ENCODE measurements at regions not wholly inside any gene's neighbourhood (a gene's known extent, or its start where the extent isn't known, plus 50 kb on each side); places are given as distances from the start of the nearest gene placed in this dataset.

DNA sequence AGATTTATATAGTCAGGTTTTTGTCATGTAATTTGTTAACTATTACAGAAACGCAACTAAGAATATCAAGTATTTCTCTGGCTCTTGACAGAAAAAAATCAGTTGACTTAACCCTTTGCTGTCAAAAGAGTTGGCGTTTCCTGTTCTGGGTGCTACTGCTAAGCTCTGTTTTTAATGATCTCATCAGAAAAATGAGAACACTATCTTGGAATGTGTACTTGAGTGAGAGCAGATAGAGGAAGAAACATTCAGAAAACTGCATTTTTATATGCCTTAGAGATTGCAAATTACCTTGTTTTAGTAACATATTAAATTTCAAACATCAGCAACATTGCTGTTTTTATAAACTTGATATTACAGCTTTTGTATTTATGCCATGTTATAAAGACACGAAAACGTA is 297.9 kb downstream of the RDH14 start:
- DNase-seq = no peak
- H3K4me3 ChIP-seq = no peak overlapping the region

DNA sequence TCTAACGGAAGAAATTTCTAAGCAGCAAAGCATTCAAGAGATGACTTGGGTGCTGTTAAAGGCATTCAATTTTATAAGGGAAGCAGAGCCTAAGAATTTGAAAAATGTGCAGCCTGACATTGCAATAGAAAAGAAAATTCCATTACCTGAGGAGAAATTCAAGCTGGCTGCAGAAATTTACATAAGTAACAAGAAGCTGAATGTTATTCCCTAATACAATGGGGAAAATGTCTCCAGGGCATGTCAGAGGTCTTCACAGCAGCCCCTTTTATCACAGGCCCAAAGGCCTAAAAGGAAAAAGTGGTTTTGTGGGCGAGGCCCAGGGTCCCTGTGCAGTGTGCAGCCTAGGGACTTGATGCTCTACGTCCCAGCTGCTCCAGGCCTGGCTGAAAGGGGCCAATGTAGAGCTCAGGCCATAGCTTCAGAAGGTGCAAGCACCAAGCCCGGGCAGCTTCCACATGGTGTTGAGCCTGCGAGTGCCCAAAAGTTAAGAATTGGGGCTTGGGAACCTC is 306.7 kb downstream of the RDH14 start:
- no peak overlapping the region for H3K4me3 ChIP-seq
- TF ChIP-seq, protein P1, sequence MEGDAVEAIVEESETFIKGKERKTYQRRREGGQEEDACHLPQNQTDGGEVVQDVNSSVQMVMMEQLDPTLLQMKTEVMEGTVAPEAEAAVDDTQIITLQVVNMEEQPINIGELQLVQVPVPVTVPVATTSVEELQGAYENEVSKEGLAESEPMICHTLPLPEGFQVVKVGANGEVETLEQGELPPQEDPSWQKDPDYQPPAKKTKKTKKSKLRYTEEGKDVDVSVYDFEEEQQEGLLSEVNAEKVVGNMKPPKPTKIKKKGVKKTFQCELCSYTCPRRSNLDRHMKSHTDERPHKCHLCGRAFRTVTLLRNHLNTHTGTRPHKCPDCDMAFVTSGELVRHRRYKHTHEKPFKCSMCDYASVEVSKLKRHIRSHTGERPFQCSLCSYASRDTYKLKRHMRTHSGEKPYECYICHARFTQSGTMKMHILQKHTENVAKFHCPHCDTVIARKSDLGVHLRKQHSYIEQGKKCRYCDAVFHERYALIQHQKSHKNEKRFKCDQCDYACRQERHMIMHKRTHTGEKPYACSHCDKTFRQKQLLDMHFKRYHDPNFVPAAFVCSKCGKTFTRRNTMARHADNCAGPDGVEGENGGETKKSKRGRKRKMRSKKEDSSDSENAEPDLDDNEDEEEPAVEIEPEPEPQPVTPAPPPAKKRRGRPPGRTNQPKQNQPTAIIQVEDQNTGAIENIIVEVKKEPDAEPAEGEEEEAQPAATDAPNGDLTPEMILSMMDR (IDR thresholded peaks at IDR 0.05) = no peak
- intact Hi-C loops (cut with DNase I) = no loop called here
- ATAC-seq (no peak), DNase-seq (no peak)
- H3K27me3 ChIP-seq = no peaks in the 10 kb centered on the region
- H3K4me1 ChIP-seq = no peaks in the 10 kb centered on the region
- H3K9me3 ChIP-seq = no peaks in the 10 kb centered on the region
- H3K27ac ChIP-seq = no peak overlapping the region
- no peaks in the 10 kb centered on the region for H3K36me3 ChIP-seq

More for the DNA sequence above, 297.9 kb downstream of the RDH14 start:
- no peak for ATAC-seq
- Histone ChIP-seq H3K27me3 (no peaks in the 10 kb centered on the region), H3K36me3 (no peaks in the 10 kb centered on the region), H3K9me3 (no peaks in the 10 kb centered on the region), H3K4me1 (no peaks in the 10 kb centered on the region), H3K27ac (no peak overlapping the region)
- intact Hi-C loops (cut with DNase I) = no loop called here
- TF ChIP-seq, protein P1 (IDR thresholded peaks at IDR 0.05) = no peak

- DNase-seq (no peak), ATAC-seq (no peak)
- H3K27ac ChIP-seq = no peak overlapping the region
- H3K4me3 ChIP-seq = no peak overlapping the region
- H3K36me3 ChIP-seq = no peaks in the 10 kb centered on the region
- intact Hi-C loops (cut with DNase I) = no loop called here
- H3K4me1 ChIP-seq = no peaks in the 10 kb centered on the region
- TF ChIP-seq, protein P1 (IDR thresholded peaks at IDR 0.05) = no peak
- H3K27me3 ChIP-seq = no peaks in the 10 kb centered on the region
- H3K9me3 ChIP-seq = no peaks in the 10 kb centered on the region
Measured at GRCh38 chr2:18251486-18251885, 309.0 kb downstream of the RDH14 start.

DNA sequence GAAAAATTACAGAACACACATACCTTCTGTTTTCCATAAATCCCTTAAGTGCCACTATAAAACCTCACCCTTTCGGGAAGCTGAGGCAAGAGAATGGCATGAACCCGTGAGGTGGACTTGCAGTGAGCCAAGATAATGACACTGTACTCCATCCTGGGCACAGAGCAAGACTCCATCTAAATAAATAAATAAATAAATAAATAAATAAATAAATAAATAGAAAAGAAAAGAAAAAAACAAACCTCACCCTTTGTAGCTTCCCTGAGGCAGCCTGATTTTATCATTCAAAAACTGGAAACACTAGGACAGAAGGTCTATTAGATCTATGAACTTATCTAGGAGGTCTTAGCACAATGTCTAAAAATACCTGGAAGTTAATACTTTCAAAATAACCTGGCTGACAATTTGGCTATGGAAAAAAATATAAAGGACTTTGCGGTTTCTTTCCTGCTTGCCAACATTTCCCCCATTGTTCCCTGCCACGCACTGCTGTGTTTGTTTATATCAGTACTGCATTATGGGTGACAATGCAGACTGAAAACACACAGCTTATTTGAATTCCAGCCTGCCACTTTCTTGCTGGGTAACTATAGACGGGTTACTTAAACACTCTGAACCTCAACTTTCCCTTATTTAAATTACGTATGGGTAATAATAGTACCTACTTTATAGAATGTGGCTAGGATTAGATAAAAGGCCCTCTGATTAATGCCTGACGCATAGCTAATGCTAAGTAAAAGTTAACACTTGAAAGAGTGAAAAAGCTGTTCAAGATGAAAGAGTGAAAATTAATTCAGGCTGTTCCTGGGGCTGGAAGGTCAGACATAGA is 313.0 kb downstream of the RDH14 start:
- no peak for DNase-seq
- Histone ChIP-seq H3K4me3 (no peak overlapping the region), H3K27ac (no peak overlapping the region), H3K36me3 (no peaks in the 10 kb centered on the region), H3K4me1 (no peaks in the 10 kb centered on the region), H3K9me3 (no peaks in the 10 kb centered on the region), H3K27me3 (no peaks in the 10 kb centered on the region)
- intact Hi-C loops (cut with DNase I) = no loop called here
- TF ChIP-seq, protein P1 (IDR thresholded peaks at IDR 0.05) = no peak
- no peak for ATAC-seq

- H3K27ac ChIP-seq = no peak overlapping the region
- no peaks in the 10 kb centered on the region for H3K4me1 ChIP-seq
- TF ChIP-seq, protein P1 (IDR thresholded peaks at IDR 0.05) = no peak
- ATAC-seq (no peak), DNase-seq (no peak)
- H3K27me3 ChIP-seq = no peaks in the 10 kb centered on the region
- no peak overlapping the region for H3K4me3 ChIP-seq
- no peaks in the 10 kb centered on the region for H3K36me3 ChIP-seq
- H3K9me3 ChIP-seq = no peaks in the 10 kb centered on the region
- intact Hi-C loops (cut with DNase I) = no loop called here
Measured at GRCh38 chr2:18245375-18245774, 315.1 kb downstream of the RDH14 start.
